GM19395 (cell line): ENCODE measurements at regions not wholly inside any gene's neighbourhood (a gene's known extent, or its start where the extent isn't known, plus 50 kb on each side); places are given as distances from the start of the nearest gene placed in this dataset.
"Not testable (repeated sequence)": the region's sequence is repeated elsewhere in the genome, so short reads cannot be mapped to it uniquely, and the experiment has no call there.

Source experiments
- ATAC-seq: cut with Tn5 transposase; IDR thresholded peaks from one replicate; pipeline ENCODE4 v1.9.1; 2021; ENCODE audit warnings: mild to moderate bottlenecking, moderate library complexity; ENCODE audit not compliant: unreplicated experiment

GRCh38 chr6:16834242-16834641 lies 73.0 kb upstream of the ATXN1 start:
- no peak for ATAC-seq

- no peak for ATAC-seq
Observed at GRCh38 chr6:16832721-16833120, 71.5 kb upstream of the ATXN1 start.

- ATAC-seq = no peak
Observed at GRCh38 chr6:16832043-16832567, 70.8 kb upstream of the ATXN1 start.

- ATAC-seq = no peak
Observed at GRCh38 chr6:16831136-16831535, 69.9 kb upstream of the ATXN1 start.

- no peak for ATAC-seq
Observed at GRCh38 chr6:16828058-16828457, 66.8 kb upstream of the ATXN1 start.

GRCh38 chr6:16827627-16828026 lies 66.4 kb upstream of the ATXN1 start:
- no peak for ATAC-seq

GRCh38 chr6:16825784-16826183 lies 64.5 kb upstream of the ATXN1 start:
- ATAC-seq = no peak

- no peak for ATAC-seq
Observed at GRCh38 chr6:16824845-16825685, 63.8 kb upstream of the ATXN1 start.

- ATAC-seq = no peak
Observed at GRCh38 chr6:16823718-16824352, 62.6 kb upstream of the ATXN1 start.

GRCh38 chr6:16822975-16823717 lies 61.9 kb upstream of the ATXN1 start:
- no peak for ATAC-seq

GRCh38 chr6:16822529-16822928 lies 61.3 kb upstream of the ATXN1 start:
- no peak for ATAC-seq

GRCh38 chr6:16821834-16822264 lies 60.6 kb upstream of the ATXN1 start:
- ATAC-seq = no peak

- not testable (repeated sequence) for ATAC-seq
Observed at GRCh38 chr6:16820262-16820661, 59.0 kb upstream of the ATXN1 start.

GRCh38 chr6:16819752-16820151 lies 58.5 kb upstream of the ATXN1 start:
- ATAC-seq = no peak

GRCh38 chr6:16818992-16819626 lies 57.8 kb upstream of the ATXN1 start:
- no peak for ATAC-seq

GRCh38 chr6:16817594-16817993 lies 56.3 kb upstream of the ATXN1 start:
- no peak for ATAC-seq

GRCh38 chr6:16816891-16817290 lies 55.6 kb upstream of the ATXN1 start:
- no peak for ATAC-seq

GRCh38 chr6:16812993-16813392 lies 51.7 kb upstream of the ATXN1 start:
- ATAC-seq = no peak

GRCh38 chr6:16811277-16811979 lies 50.2 kb upstream of the ATXN1 start:
- no peak for ATAC-seq
